ENCODE measurements at regions not wholly inside any gene's neighbourhood (a gene's known extent, or its start where the extent isn't known, plus 50 kb on each side); places are given as distances from the start of the nearest gene placed in this dataset.

DNA sequence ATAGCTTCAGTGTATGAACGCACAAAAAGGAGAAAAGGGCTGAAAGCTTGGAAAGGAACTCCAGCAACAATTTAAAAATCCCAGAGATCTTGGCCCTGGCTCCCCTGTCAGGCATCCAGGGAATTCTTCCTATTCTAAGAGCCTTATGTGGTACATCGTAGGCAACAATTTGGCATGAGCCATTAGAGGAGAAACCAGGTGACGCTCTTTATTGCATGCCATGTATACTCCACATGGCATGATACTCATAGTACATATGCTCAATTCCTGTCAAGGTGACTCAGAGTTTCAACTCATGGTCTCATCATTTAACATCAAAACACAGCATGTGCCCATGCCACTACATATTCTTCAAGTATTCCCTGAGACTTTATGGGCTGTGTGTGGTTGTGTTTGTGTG lies 191.3 kb downstream of the OR13H1 start:
- ChIA-PET POLR2A (ENCODE audit: unreplicated experiment) (no interaction called here), CTCF (no interaction called here)
- no peak overlapping the region for H3K4me2 ChIP-seq
- TF ChIP-seq EZH2 (IDR thresholded peaks at IDR 0.05; ENCODE audit: low read depth): no peak
- TF ChIP-seq, protein P1, sequence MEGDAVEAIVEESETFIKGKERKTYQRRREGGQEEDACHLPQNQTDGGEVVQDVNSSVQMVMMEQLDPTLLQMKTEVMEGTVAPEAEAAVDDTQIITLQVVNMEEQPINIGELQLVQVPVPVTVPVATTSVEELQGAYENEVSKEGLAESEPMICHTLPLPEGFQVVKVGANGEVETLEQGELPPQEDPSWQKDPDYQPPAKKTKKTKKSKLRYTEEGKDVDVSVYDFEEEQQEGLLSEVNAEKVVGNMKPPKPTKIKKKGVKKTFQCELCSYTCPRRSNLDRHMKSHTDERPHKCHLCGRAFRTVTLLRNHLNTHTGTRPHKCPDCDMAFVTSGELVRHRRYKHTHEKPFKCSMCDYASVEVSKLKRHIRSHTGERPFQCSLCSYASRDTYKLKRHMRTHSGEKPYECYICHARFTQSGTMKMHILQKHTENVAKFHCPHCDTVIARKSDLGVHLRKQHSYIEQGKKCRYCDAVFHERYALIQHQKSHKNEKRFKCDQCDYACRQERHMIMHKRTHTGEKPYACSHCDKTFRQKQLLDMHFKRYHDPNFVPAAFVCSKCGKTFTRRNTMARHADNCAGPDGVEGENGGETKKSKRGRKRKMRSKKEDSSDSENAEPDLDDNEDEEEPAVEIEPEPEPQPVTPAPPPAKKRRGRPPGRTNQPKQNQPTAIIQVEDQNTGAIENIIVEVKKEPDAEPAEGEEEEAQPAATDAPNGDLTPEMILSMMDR (conservative IDR thresholded peaks at IDR 0.05): no peak
- no peak overlapping the region for H2AFZ ChIP-seq
- no peak overlapping the region for H3K4me3 ChIP-seq
- H3K79me2 ChIP-seq (ENCODE audit: low read depth): no peaks in the 10 kb centered on the region
- H3K4me1 ChIP-seq (replicated peaks; ENCODE audit: insufficient read depth): no peaks in the 10 kb centered on the region
- DNase-seq: no peak
- H3K36me3 ChIP-seq (ENCODE audit: low read depth): no peaks in the 10 kb centered on the region
- BruUV-seq (replicated peaks): no TSS peak
- intact Hi-C loops (cut with micrococcal nuclease; ENCODE audit: unreplicated experiment): no loop called here
- no peaks in the 10 kb centered on the region for H4K20me1 ChIP-seq (ENCODE audit: insufficient read depth)
- no peak overlapping the region for H3K27ac ChIP-seq
- H3K27me3 ChIP-seq (ENCODE audit: insufficient read depth, low read depth): no peaks in the 10 kb centered on the region
- H3K9me2 ChIP-seq (ENCODE audit: insufficient read depth): no peaks in the 10 kb centered on the region
- H3F3A ChIP-seq (ENCODE audit: insufficient read depth, low read depth): peaks cover 2% of the 10 kb centered on the region
- H3K9me3 ChIP-seq (ENCODE audit: insufficient read depth, low read depth): peaks cover 10% of the 10 kb centered on the region

DNA sequence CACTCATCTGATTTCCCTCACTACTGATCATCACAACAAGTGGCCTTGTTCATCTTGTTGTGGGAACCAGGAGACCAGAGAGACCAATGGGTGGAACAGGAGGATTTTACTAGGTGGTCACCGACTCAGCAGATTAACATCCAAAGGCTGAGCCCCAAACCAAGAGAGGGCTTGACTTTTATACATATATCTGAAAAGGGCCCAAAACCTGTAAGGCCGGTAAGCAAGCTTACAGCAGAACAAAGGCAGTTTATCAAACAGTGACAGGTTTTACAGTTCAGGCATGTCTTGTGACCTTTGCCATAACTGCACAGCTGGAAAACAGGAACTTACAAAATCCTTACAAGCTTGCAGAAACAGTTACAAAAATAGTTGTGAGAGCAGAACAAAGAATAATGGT lies 195.9 kb downstream of the OR13H1 start:
- H3K27ac ChIP-seq: no peak overlapping the region
- CTCF ChIA-PET: no interaction called here
- BruUV-seq (replicated peaks): no TSS peak
- DNase-seq: peak in 1 of 2 experiments; percentile 60
- POLR2A ChIA-PET (ENCODE audit: unreplicated experiment): no interaction called here
- no peak overlapping the region for H3K4me3 ChIP-seq
- no peaks in the 10 kb centered on the region for H3K4me1 ChIP-seq (replicated peaks; ENCODE audit: insufficient read depth)
- H2AFZ ChIP-seq: no peak overlapping the region
- intact Hi-C loops (cut with micrococcal nuclease; ENCODE audit: unreplicated experiment): no loop called here
- no peak overlapping the region for H3K4me2 ChIP-seq
- TF ChIP-seq, protein P1 (conservative IDR thresholded peaks at IDR 0.05): no peak
- no peak for TF ChIP-seq EZH2 (IDR thresholded peaks at IDR 0.05; ENCODE audit: low read depth)
- no peaks in the 10 kb centered on the region for H3K79me2 ChIP-seq (ENCODE audit: low read depth)
- peaks cover 7% of the 10 kb centered on the region for H3F3A ChIP-seq (ENCODE audit: insufficient read depth, low read depth)
- no peaks in the 10 kb centered on the region; the same call in 1 of the 2 replicates for H3K36me3 ChIP-seq (ENCODE audit: low read depth)
- H4K20me1 ChIP-seq (ENCODE audit: insufficient read depth): no peaks in the 10 kb centered on the region
- no peaks in the 10 kb centered on the region for H3K27me3 ChIP-seq (ENCODE audit: insufficient read depth, low read depth)
- H3K9me2 ChIP-seq (ENCODE audit: insufficient read depth): no peaks in the 10 kb centered on the region
- peaks cover 23% of the 10 kb centered on the region for H3K9me3 ChIP-seq (ENCODE audit: insufficient read depth, low read depth)

DNA sequence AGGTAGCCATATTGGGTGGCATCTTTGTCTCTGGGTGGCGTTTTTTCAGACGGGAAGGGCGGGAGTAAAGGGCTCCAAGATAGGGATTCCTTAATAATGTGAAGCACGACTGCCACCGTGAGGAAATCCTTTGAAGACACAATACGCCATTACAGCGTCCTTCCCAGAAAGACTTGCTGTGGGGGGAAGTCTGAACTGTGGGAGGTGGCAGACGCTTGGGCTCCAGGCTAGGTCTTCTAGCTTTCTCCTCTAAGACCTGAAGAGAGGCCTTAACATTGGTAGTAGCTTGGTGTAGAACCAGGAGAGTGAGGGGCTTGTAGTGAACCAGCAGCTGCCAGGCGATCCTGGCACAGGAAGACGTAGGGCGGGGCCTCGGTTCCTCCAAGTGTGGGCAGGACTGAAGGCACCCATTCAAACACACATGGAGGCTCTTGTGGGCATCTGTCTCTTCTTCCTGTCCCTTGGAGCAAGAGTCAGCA lies 197.3 kb downstream of the OR13H1 start:
- Histone ChIP-seq H4K20me1 (ENCODE audit: insufficient read depth) (no peaks in the 10 kb centered on the region), H2AFZ (no peak overlapping the region)

More for the DNA sequence above, 197.3 kb downstream of the OR13H1 start:
- no peaks in the 10 kb centered on the region for H3K79me2 ChIP-seq (ENCODE audit: low read depth)
- BruUV-seq (replicated peaks): no TSS peak
- no peaks in the 10 kb centered on the region for H3K9me2 ChIP-seq (ENCODE audit: insufficient read depth)
- TF ChIP-seq, protein P1 (conservative IDR thresholded peaks at IDR 0.05): no peak
- no peak for TF ChIP-seq EZH2 (IDR thresholded peaks at IDR 0.05; ENCODE audit: low read depth)
- DNase-seq: no peak
- POLR2A ChIA-PET (ENCODE audit: unreplicated experiment): no interaction called here
- H3K27ac ChIP-seq: no peak overlapping the region
- no peaks in the 10 kb centered on the region for H3K4me1 ChIP-seq (replicated peaks; ENCODE audit: insufficient read depth)
- no peak overlapping the region for H3K4me3 ChIP-seq
- peaks cover 23% of the 10 kb centered on the region for H3K9me3 ChIP-seq (ENCODE audit: insufficient read depth, low read depth)
- H3K36me3 ChIP-seq (ENCODE audit: low read depth): no peaks in the 10 kb centered on the region; the same call in 1 of the 2 replicates
- H3F3A ChIP-seq (ENCODE audit: insufficient read depth, low read depth): peaks cover 7% of the 10 kb centered on the region
- CTCF ChIA-PET: no interaction called here
- intact Hi-C loops (cut with micrococcal nuclease; ENCODE audit: unreplicated experiment): no loop called here
- no peak overlapping the region for H3K4me2 ChIP-seq
- no peaks in the 10 kb centered on the region for H3K27me3 ChIP-seq (ENCODE audit: insufficient read depth, low read depth)

Measured in PC-9 (cell line).